ENCODE measurements at regions not wholly inside any gene's neighbourhood (a gene's known extent, or its start where the extent isn't known, plus 50 kb on each side); places are given as distances from the start of the nearest gene placed in this dataset.

- no peak for DNase-seq
Observed at GRCh38 chr14:53591816-53592215, 364.8 kb downstream of the BMP4 start.

GRCh38 chr14:53581504-53581903 is 375.1 kb downstream of the BMP4 start:
- no peaks in the 10 kb centered on the region for H3K36me3 ChIP-seq (replicated peaks)
- H3K27ac ChIP-seq = no peak overlapping the region
- in situ Hi-C loops (cut with HindIII; ENCODE audit: low pct_ligation_motif_present, low sequenced_read_pairs) = no loop called here
- H3K27me3 ChIP-seq (replicated peaks) = no peaks in the 10 kb centered on the region
- no peak for DNase-seq
- TF ChIP-seq CTCF (IDR thresholded peaks at IDR 0.05; ENCODE audit: low read depth, low read length, missing control alignments) = no peak
- no peak overlapping the region for H3K4me3 ChIP-seq (ENCODE audit: low read depth, low read length)

More at GRCh38 chr14:53591816-53592215, 364.8 kb downstream of the BMP4 start:
- no peak overlapping the region for H3K27ac ChIP-seq
- no peak overlapping the region for H3K4me3 ChIP-seq (ENCODE audit: low read depth, low read length)
- in situ Hi-C loops (cut with HindIII; ENCODE audit: low pct_ligation_motif_present, low sequenced_read_pairs) = no loop called here
- no peak for TF ChIP-seq CTCF (IDR thresholded peaks at IDR 0.05; ENCODE audit: low read depth, low read length, missing control alignments)
- H3K36me3 ChIP-seq (replicated peaks) = no peaks in the 10 kb centered on the region
- H3K27me3 ChIP-seq (replicated peaks) = no peaks in the 10 kb centered on the region

GRCh38 chr14:53571641-53572328 is 384.8 kb downstream of the BMP4 start:
- Histone ChIP-seq H3K27me3 (replicated peaks) (no peaks in the 10 kb centered on the region), H3K27ac (no peak overlapping the region), H3K36me3 (replicated peaks) (no peaks in the 10 kb centered on the region), H3K4me3 (ENCODE audit: low read depth, low read length) (no peak overlapping the region)
- no peak for TF ChIP-seq CTCF (IDR thresholded peaks at IDR 0.05; ENCODE audit: low read depth, low read length, missing control alignments)
- in situ Hi-C loops (cut with HindIII; ENCODE audit: low pct_ligation_motif_present, low sequenced_read_pairs) = no loop called here
- DNase-seq = no peak

- DNase-seq = no peak
- no peak for TF ChIP-seq CTCF (IDR thresholded peaks at IDR 0.05; ENCODE audit: low read depth, low read length, missing control alignments)
- Histone ChIP-seq H3K27me3 (replicated peaks) (no peaks in the 10 kb centered on the region), H3K36me3 (replicated peaks) (no peaks in the 10 kb centered on the region), H3K27ac (no peak overlapping the region), H3K4me3 (ENCODE audit: low read depth, low read length) (no peak overlapping the region)
- in situ Hi-C loops (cut with HindIII; ENCODE audit: low pct_ligation_motif_present, low sequenced_read_pairs) = no loop called here
Observed at GRCh38 chr14:53570411-53571387, 385.9 kb downstream of the BMP4 start.

- no peak for TF ChIP-seq CTCF (IDR thresholded peaks at IDR 0.05; ENCODE audit: low read depth, low read length, missing control alignments)
- no peak for DNase-seq
- in situ Hi-C loops (cut with HindIII; ENCODE audit: low pct_ligation_motif_present, low sequenced_read_pairs) = no loop called here
- Histone ChIP-seq H3K36me3 (replicated peaks) (no peaks in the 10 kb centered on the region), H3K4me3 (ENCODE audit: low read depth, low read length) (no peak overlapping the region), H3K27ac (no peak overlapping the region), H3K27me3 (replicated peaks) (no peaks in the 10 kb centered on the region)
Observed at GRCh38 chr14:53569446-53569845, 387.2 kb downstream of the BMP4 start.
